Mammary epithelial cell (primary cell): ENCODE measurements at regions not wholly inside any gene's neighbourhood (a gene's known extent, or its start where the extent isn't known, plus 50 kb on each side); places are given as distances from the start of the nearest gene placed in this dataset.

ENCODE experiments used
- CTCF ChIP-seq, 2 donors: IDR thresholded peaks in 1 of 2; conservative IDR thresholded peaks in 1 of 2; 2 replicates each; pipeline ENCODE4 v1.5.1; 2011 to 2012; ENCODE audit warnings: inconsistent platforms in 2 of 2, low read length in 2 of 2, mild to moderate bottlenecking in 2 of 2, control low read depth in 1 of 2, low read depth in 1 of 2; ENCODE audit not compliant: insufficient read depth in 1 of 2; ENCODE audit errors: extremely low read depth in 1 of 2
- EZH2 ChIP-seq: IDR thresholded peaks from 2 replicates; pipeline ENCODE4 v1.6.1; 2012; ENCODE audit warnings: low read length, inconsistent platforms, borderline replicate concordance

GRCh38 chr12:75738486-75738885 is 227.1 kb upstream of the KRR1 start:
- TF ChIP-seq CTCF (conservative IDR thresholded peaks at IDR 0.05 in 1 of 2, IDR thresholded peaks at IDR 0.05 in 1 of 2; ENCODE audit: extremely low read depth in 1 of 2, insufficient read depth in 1 of 2, low read depth in 1 of 2, low read length in 2 of 2) (no peak), EZH2 (no peak)
